ENCODE measurements at regions not wholly inside any gene's neighbourhood (a gene's known extent, or its start where the extent isn't known, plus 50 kb on each side); places are given as distances from the start of the nearest gene placed in this dataset.

DNA sequence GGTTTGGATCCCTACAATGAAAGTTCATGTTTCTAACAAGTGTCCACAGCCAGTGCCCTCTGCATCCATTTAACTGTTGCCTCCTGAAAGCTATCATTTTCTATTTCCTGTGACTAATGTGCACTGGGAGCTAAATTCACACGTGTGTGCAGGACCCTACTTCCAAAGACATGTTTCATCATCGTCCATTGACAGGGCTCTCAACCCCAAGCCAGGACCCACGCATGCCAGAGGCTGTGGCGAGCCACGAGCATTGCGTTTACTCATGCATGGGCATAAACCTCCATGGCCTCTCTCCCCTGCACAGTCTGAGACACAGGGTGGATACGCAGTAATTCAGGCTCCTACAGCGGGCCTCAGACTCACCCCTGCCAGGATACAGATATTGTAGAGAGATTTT, 153.2 kb downstream of the MAFB start:
- H3K36me3 ChIP-seq (ENCODE audit: insufficient read depth, low read length), result no peaks in the 10 kb centered on the region
- Mint-ChIP-seq H3K4me3 (no peak overlapping the region), H3K4me1 (no peaks in the 10 kb centered on the region), H3K27me3 (peaks cover 3 to 4% of the 10 kb centered on the region in 2 donors), H3K36me3 (no peaks in the 10 kb centered on the region), H3K27ac (no peak overlapping the region), H3K9me3 (peaks cover 11 to 19% (median 17%) of the 10 kb centered on the region in 5 donors)
- no peaks in the 10 kb centered on the region for H3K27me3 ChIP-seq (ENCODE audit: insufficient read depth, low read length, poor library complexity, severe bottlenecking)
- H3K4me1 ChIP-seq (ENCODE audit: insufficient read depth, low read length), result no peaks in the 10 kb centered on the region
- H3K27ac ChIP-seq (ENCODE audit: low read depth, low read length), result no peak overlapping the region
- H3K9me3 ChIP-seq (ENCODE audit: low read length), result no peaks in the 10 kb centered on the region
- POLR2A ChIA-PET, result no interaction called here
- DNase-seq, result no peak
- CTCF ChIA-PET, result no interaction called here
- H3K4me3 ChIP-seq (ENCODE audit: low read length), result no peak overlapping the region

DNA sequence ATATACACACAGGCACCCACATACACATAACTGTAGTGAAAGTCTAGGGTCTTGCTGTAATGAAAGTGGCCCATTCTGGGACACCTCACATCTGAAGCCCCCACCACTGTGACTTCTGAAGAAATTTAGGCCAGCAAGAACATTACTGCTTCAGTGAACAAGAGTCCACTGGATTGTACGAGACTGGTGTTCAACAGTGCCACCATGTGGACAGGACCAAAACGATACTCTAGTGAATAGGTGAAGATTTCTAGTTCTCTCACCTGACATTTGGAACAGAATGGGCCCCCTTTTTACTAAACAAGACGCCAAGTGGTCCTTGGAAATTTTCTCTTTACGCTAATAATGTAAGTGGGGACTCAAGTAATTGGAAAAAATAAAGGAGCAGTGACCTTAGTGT, 156.9 kb downstream of the MAFB start:
- no peak for DNase-seq
- POLR2A ChIA-PET, result no interaction called here
- peaks cover 0 to 7% of the 10 kb centered on the region in 2 donors for H3K27me3 Mint-ChIP-seq

DNA sequence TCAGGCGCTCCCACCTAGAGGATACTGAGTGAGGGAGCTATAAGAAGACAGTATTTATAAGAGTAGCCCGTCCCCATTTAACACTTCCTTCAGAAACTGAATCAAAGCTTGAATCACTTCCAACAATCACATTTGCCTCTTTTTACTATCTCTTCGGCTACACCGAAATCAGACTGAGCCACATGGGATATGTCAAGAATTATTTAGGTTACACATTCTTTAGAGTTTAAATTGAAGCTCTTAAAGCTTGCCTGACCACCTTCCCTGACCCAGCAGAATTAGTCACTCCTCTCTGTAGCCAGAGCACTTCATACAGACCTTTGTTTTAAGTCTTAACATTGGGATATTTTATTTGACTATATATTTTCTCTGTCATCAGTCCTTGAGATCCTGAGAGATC, 163.7 kb downstream of the MAFB start:
- CTCF ChIA-PET, result no interaction called here
- Mint-ChIP-seq H3K27ac (no peak overlapping the region), H3K27me3 (peaks cover 9 to 11% of the 10 kb centered on the region in 2 donors)

More for the DNA sequence above, 156.9 kb downstream of the MAFB start:
- Histone ChIP-seq H3K4me3 (ENCODE audit: low read length) (no peak overlapping the region), H3K27ac (ENCODE audit: low read depth, low read length) (no peak overlapping the region), H3K36me3 (ENCODE audit: insufficient read depth, low read length) (no peaks in the 10 kb centered on the region), H3K27me3 (ENCODE audit: insufficient read depth, low read length, poor library complexity, severe bottlenecking) (no peaks in the 10 kb centered on the region), H3K9me3 (ENCODE audit: low read length) (no peaks in the 10 kb centered on the region), H3K4me1 (ENCODE audit: insufficient read depth, low read length) (no peaks in the 10 kb centered on the region)
- Mint-ChIP-seq H3K4me3 (no peak overlapping the region), H3K36me3 (no peaks in the 10 kb centered on the region), H3K27ac (no peak overlapping the region), H3K9me3 (peaks cover 11 to 23% (median 19%) of the 10 kb centered on the region in 5 donors), H3K4me1 (no peaks in the 10 kb centered on the region)
- CTCF ChIA-PET, result no interaction called here

DNA sequence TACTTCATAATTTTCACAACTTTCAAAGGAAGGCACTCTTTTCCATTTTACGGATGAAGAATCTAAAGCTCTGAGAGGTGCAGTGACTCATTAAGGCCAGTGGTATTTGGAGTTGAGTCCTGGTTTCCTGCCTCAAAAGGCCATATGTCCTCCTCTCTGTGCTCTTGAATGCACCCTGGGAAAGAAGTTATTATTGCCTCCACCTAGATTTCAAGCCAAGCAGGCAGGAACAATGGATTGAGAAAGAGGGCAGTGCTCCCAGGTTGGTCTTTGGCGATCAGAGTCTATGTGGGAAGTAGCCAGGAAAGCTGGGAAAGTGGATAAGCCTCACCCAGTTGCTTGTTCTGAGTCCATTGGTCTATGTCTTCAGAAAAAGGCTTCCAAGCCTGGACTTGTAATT, 165.0 kb downstream of the MAFB start:
- H3K27me3 ChIP-seq (ENCODE audit: insufficient read depth, low read length, poor library complexity, severe bottlenecking), result no peaks in the 10 kb centered on the region
- Mint-ChIP-seq H3K4me3 (no peak overlapping the region), H3K36me3 (no peaks in the 10 kb centered on the region), H3K9me3 (peaks cover 0 to 2% (median 1%) of the 10 kb centered on the region in 5 donors), H3K27ac (no peak overlapping the region), H3K27me3 (peaks cover 9 to 11% of the 10 kb centered on the region in 2 donors), H3K4me1 (no peaks in the 10 kb centered on the region)
- H3K36me3 ChIP-seq (ENCODE audit: insufficient read depth, low read length), result no peaks in the 10 kb centered on the region
- no peak overlapping the region for H3K27ac ChIP-seq (ENCODE audit: low read depth, low read length)
- no peaks in the 10 kb centered on the region for H3K4me1 ChIP-seq (ENCODE audit: insufficient read depth, low read length)
- CTCF ChIA-PET, result no interaction called here
- no peak overlapping the region for H3K4me3 ChIP-seq (ENCODE audit: low read length)
- H3K9me3 ChIP-seq (ENCODE audit: low read length), result no peaks in the 10 kb centered on the region
- DNase-seq, result no peak
- POLR2A ChIA-PET, result no interaction called here

More for the DNA sequence above, 163.7 kb downstream of the MAFB start:
- H3K9me3 ChIP-seq (ENCODE audit: low read length), result no peaks in the 10 kb centered on the region
- H3K4me3 ChIP-seq (ENCODE audit: low read length), result no peak overlapping the region
- POLR2A ChIA-PET, result no interaction called here
- H3K4me1 ChIP-seq (ENCODE audit: insufficient read depth, low read length), result no peaks in the 10 kb centered on the region
- H3K9me3 Mint-ChIP-seq, result peaks cover 0 to 2% (median 1%) of the 10 kb centered on the region in 5 donors
- H3K36me3 Mint-ChIP-seq, result no peaks in the 10 kb centered on the region
- no peaks in the 10 kb centered on the region for H3K4me1 Mint-ChIP-seq
- H3K36me3 ChIP-seq (ENCODE audit: insufficient read depth, low read length), result no peaks in the 10 kb centered on the region
- no peak overlapping the region for H3K4me3 Mint-ChIP-seq
- no peak overlapping the region for H3K27ac ChIP-seq (ENCODE audit: low read depth, low read length)
- H3K27me3 ChIP-seq (ENCODE audit: insufficient read depth, low read length, poor library complexity, severe bottlenecking), result no peaks in the 10 kb centered on the region
- no peak for DNase-seq

DNA sequence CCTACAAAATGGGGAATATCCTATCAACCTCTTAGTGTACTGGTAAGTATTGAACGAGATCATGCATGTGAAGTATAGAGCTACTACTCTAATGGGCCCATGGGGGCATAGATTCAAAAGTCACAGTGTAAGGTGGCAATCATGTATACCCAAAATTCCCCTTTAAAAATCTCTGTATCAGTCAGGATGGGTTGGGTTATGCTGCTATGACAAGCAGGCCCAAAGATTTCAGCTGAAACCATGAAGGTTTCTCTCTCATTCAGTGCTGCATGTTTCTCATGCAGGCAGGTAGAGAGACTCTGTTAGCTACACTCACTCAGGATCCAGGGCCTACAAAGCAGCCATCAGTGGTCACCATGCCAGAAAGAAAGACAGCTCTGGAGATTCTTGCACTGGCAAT, 166.6 kb downstream of the MAFB start:
- no peaks in the 10 kb centered on the region for H3K27me3 ChIP-seq (ENCODE audit: insufficient read depth, low read length, poor library complexity, severe bottlenecking)
- ChIA-PET CTCF (no interaction called here), POLR2A (no interaction called here)
- H3K27ac Mint-ChIP-seq, result no peak overlapping the region
- H3K4me1 ChIP-seq (ENCODE audit: insufficient read depth, low read length), result no peaks in the 10 kb centered on the region
- no peaks in the 10 kb centered on the region for H3K9me3 ChIP-seq (ENCODE audit: low read length)
- no peaks in the 10 kb centered on the region for H3K36me3 Mint-ChIP-seq
- H3K27ac ChIP-seq (ENCODE audit: low read depth, low read length), result no peak overlapping the region
- peaks cover 0 to 2% (median 0%) of the 10 kb centered on the region in 5 donors for H3K9me3 Mint-ChIP-seq
- no peaks in the 10 kb centered on the region for H3K36me3 ChIP-seq (ENCODE audit: insufficient read depth, low read length)
- H3K27me3 Mint-ChIP-seq, result peaks cover 9 to 10% of the 10 kb centered on the region in 2 donors
- H3K4me3 Mint-ChIP-seq, result no peak overlapping the region
- H3K4me3 ChIP-seq (ENCODE audit: low read length), result no peak overlapping the region
- H3K4me1 Mint-ChIP-seq, result no peaks in the 10 kb centered on the region
- DNase-seq, result no peak

DNA sequence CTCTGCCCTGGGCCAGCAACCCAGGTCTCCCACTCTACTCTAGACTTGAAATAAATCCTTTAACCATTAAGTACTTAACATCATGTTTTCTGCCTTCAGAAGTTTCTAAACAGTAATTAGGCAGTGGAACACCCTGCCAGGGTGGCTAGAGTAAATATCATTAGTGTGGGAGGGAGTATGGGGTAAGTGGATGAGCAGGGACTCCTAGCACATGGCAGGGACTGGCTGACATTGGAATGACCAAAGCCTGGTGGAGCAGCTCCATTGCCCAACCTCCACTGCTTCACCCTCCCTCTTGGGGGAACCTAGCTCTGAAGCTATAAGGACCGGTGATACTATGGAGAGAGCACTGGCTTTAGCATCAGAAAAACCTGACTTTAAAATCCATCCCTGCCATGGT, 167.1 kb downstream of the MAFB start:
- Mint-ChIP-seq H3K27ac (no peak overlapping the region), H3K36me3 (no peaks in the 10 kb centered on the region), H3K4me3 (no peak overlapping the region), H3K4me1 (no peaks in the 10 kb centered on the region), H3K9me3 (peaks cover 0 to 2% (median 0%) of the 10 kb centered on the region in 5 donors), H3K27me3 (peaks cover 6 to 9% of the 10 kb centered on the region in 2 donors)
- no peaks in the 10 kb centered on the region for H3K4me1 ChIP-seq (ENCODE audit: insufficient read depth, low read length)
- no peaks in the 10 kb centered on the region for H3K27me3 ChIP-seq (ENCODE audit: insufficient read depth, low read length, poor library complexity, severe bottlenecking)
- DNase-seq, result no peak
- H3K27ac ChIP-seq (ENCODE audit: low read depth, low read length), result no peak overlapping the region
- ChIA-PET POLR2A (no interaction called here), CTCF (no interaction called here)
- H3K9me3 ChIP-seq (ENCODE audit: low read length), result no peaks in the 10 kb centered on the region
- H3K36me3 ChIP-seq (ENCODE audit: insufficient read depth, low read length), result no peaks in the 10 kb centered on the region
- no peak overlapping the region for H3K4me3 ChIP-seq (ENCODE audit: low read length)

DNA sequence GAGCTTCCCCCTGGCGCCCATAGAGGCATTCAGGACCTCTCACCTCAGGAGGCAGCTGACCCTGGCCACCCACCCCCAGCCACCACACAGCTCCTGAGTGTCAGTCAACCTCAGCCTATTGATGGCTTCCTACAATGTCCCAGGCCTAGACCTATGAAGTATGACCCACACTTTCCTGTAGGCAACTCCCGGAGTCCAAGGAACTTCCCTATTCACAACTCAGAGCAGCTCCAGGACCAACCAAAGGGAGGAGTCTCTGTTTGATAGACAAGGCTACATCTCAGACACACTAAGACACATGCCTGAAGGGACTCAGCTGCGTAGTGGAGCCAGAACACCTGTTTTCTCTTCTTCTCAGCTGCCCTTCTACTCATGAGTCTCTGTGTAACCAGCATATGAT, 169.1 kb downstream of the MAFB start:
- no peak for DNase-seq
- no peak overlapping the region for H3K27ac Mint-ChIP-seq
- peaks cover 8 to 10% of the 10 kb centered on the region in 2 donors for H3K27me3 Mint-ChIP-seq
- H3K9me3 Mint-ChIP-seq, result peaks cover 0 to 2% (median 1%) of the 10 kb centered on the region in 5 donors
- H3K4me3 Mint-ChIP-seq, result no peak overlapping the region
- Histone ChIP-seq H3K36me3 (ENCODE audit: insufficient read depth, low read length) (no peaks in the 10 kb centered on the region), H3K27me3 (ENCODE audit: insufficient read depth, low read length, poor library complexity, severe bottlenecking) (no peaks in the 10 kb centered on the region), H3K4me3 (ENCODE audit: low read length) (no peak overlapping the region), H3K27ac (ENCODE audit: low read depth, low read length) (no peak overlapping the region), H3K4me1 (ENCODE audit: insufficient read depth, low read length) (no peaks in the 10 kb centered on the region), H3K9me3 (ENCODE audit: low read length) (no peaks in the 10 kb centered on the region)
- ChIA-PET CTCF (no interaction called here), POLR2A (no interaction called here)
- H3K36me3 Mint-ChIP-seq, result no peaks in the 10 kb centered on the region
- H3K4me1 Mint-ChIP-seq, result no peaks in the 10 kb centered on the region

DNA sequence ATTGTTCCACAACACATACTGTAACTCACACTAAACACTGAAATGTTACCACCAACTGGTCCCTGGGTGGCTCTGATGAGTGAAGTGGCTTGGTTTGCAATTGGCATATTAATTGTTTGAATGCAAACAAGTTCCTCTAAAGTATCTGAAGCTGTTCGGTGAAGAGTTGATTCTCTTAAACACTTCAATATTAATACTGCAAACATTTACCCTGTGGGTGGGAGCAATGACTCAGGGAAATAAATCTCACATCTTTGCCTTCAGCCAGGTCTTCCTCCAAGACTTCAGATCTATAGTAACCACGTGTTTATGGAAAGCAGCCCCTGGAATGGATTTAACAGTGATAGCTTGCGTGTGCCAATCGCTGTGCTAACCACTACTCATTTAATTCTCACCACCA, 176.0 kb downstream of the MAFB start:
- Mint-ChIP-seq H3K27me3 (peaks cover 4 to 8% of the 10 kb centered on the region in 2 donors), H3K4me1 (no peaks in the 10 kb centered on the region), H3K27ac (no peak overlapping the region), H3K4me3 (no peak overlapping the region), H3K36me3 (no peaks in the 10 kb centered on the region), H3K9me3 (peaks cover 0 to 2% (median 0%) of the 10 kb centered on the region in 5 donors)
- ChIA-PET CTCF (no interaction called here), POLR2A (no interaction called here)
- Histone ChIP-seq H3K27ac (ENCODE audit: low read depth, low read length) (no peak overlapping the region), H3K9me3 (ENCODE audit: low read length) (no peaks in the 10 kb centered on the region), H3K4me3 (ENCODE audit: low read length) (no peak overlapping the region), H3K27me3 (ENCODE audit: insufficient read depth, low read length, poor library complexity, severe bottlenecking) (no peaks in the 10 kb centered on the region), H3K4me1 (ENCODE audit: insufficient read depth, low read length) (no peaks in the 10 kb centered on the region), H3K36me3 (ENCODE audit: insufficient read depth, low read length) (no peaks in the 10 kb centered on the region)
- DNase-seq, result no peak

DNA sequence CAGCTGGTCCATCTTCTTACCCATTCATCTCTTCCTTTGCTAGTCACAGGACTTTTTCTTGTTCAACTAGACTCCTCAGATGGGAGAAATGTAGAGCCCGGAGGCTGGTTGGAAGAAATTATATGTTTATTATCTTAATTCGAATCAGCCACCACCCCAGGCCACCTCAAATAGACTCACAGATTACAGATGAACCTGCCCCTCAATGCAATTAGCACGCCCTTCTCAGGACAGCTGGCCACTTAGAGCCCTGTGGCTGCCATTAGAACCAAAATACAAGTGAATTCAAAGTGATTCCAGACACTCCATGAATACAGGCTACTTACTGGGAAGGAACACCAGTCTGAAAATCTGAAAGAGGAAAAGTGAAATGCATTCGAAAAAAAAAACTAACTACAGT, 176.4 kb downstream of the MAFB start:
- Histone ChIP-seq H3K36me3 (ENCODE audit: insufficient read depth, low read length) (no peaks in the 10 kb centered on the region), H3K4me3 (ENCODE audit: low read length) (no peak overlapping the region), H3K27me3 (ENCODE audit: insufficient read depth, low read length, poor library complexity, severe bottlenecking) (no peaks in the 10 kb centered on the region), H3K4me1 (ENCODE audit: insufficient read depth, low read length) (no peaks in the 10 kb centered on the region), H3K27ac (ENCODE audit: low read depth, low read length) (no peak overlapping the region), H3K9me3 (ENCODE audit: low read length) (no peaks in the 10 kb centered on the region)
- H3K9me3 Mint-ChIP-seq, result peaks cover 0 to 2% (median 0%) of the 10 kb centered on the region in 5 donors
- POLR2A ChIA-PET, result no interaction called here
- H3K4me1 Mint-ChIP-seq, result no peaks in the 10 kb centered on the region
- no peak overlapping the region for H3K4me3 Mint-ChIP-seq
- no peak for DNase-seq
- CTCF ChIA-PET, result no interaction called here
- peaks cover 4 to 8% of the 10 kb centered on the region in 2 donors for H3K27me3 Mint-ChIP-seq
- no peaks in the 10 kb centered on the region for H3K36me3 Mint-ChIP-seq
- H3K27ac Mint-ChIP-seq, result no peak overlapping the region
